PFSK-1 (cell line): ENCODE measurements at regions not wholly inside any gene's neighbourhood (a gene's known extent, or its start where the extent isn't known, plus 50 kb on each side); places are given as distances from the start of the nearest gene placed in this dataset.

Experiments
- POLR2AphosphoS5 ChIP-seq: IDR thresholded peaks from 2 replicates; pipeline ENCODE4 v1.6.1; 2012; ENCODE audit warnings: low read depth, mild to moderate bottlenecking, control low read depth, low read length, moderate library complexity
- REST ChIP-seq, 2 experiments: IDR thresholded peaks; 2 replicates each; pipeline versions ENCODE4 v1.6.1 to v1.8.0; 2011 to 2012; ENCODE audit warnings: low read depth in 2 of 2, low read length in 2 of 2, control low read depth in 1 of 2, inconsistent platforms in 1 of 2, mild to moderate bottlenecking in 1 of 2, moderate library complexity in 1 of 2; ENCODE audit not compliant: insufficient read depth in 1 of 2
- TAF1 ChIP-seq: IDR thresholded peaks from 2 replicates; pipeline ENCODE4 v1.6.1; 2012; ENCODE audit warnings: low read length, control low read depth, borderline replicate concordance; ENCODE audit not compliant: insufficient read depth

GRCh38 chr2:104690255-104690984 lies 163.5 kb upstream of the POU3F3 start:
- TF ChIP-seq TAF1 (no peak), REST (IDR thresholded peaks at IDR 0.05; ENCODE audit: insufficient read depth in 1 of 2, low read depth in 2 of 2, low read length in 2 of 2) (no peak), POLR2AphosphoS5 (no peak)
